ENCODE measurements at regions not wholly inside any gene's neighbourhood (a gene's known extent, or its start where the extent isn't known, plus 50 kb on each side); places are given as distances from the start of the nearest gene placed in this dataset.
A peak's percentile ranks its signal among the peaks of the same experiment; 100 is the strongest.

DNA sequence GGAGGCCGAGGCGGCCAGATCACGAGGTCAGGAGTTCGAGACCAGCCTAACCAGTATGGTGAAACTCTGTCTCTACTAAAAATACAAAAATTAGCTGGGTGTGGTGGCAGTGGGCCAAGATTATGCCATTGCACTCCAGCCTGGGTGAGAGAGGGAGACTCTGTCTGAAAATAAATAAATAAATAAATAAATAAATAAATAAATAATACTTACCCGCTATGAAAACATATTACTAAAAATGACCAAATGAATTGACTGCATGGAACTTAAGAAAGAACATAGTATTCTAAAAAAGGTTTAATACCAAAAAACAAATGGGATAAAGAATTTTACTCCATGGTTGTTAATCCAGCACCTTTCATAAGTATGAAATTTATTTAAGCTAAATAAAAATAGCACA lies 305.0 kb downstream of the GATA3 start:
- 94% methylated on average over 5 of the region's 5 CpGs for WGBS (ENCODE audit: missing lambda C conversion rate)
- TF ChIP-seq ZC3H11A (IDR thresholded peaks at IDR 0.05) (peak; percentile 86), BHLHE40 (IDR thresholded peaks at IDR 0.05; ENCODE audit: low read depth, low read length) (no peak)
- TF ChIP-seq, protein P1, sequence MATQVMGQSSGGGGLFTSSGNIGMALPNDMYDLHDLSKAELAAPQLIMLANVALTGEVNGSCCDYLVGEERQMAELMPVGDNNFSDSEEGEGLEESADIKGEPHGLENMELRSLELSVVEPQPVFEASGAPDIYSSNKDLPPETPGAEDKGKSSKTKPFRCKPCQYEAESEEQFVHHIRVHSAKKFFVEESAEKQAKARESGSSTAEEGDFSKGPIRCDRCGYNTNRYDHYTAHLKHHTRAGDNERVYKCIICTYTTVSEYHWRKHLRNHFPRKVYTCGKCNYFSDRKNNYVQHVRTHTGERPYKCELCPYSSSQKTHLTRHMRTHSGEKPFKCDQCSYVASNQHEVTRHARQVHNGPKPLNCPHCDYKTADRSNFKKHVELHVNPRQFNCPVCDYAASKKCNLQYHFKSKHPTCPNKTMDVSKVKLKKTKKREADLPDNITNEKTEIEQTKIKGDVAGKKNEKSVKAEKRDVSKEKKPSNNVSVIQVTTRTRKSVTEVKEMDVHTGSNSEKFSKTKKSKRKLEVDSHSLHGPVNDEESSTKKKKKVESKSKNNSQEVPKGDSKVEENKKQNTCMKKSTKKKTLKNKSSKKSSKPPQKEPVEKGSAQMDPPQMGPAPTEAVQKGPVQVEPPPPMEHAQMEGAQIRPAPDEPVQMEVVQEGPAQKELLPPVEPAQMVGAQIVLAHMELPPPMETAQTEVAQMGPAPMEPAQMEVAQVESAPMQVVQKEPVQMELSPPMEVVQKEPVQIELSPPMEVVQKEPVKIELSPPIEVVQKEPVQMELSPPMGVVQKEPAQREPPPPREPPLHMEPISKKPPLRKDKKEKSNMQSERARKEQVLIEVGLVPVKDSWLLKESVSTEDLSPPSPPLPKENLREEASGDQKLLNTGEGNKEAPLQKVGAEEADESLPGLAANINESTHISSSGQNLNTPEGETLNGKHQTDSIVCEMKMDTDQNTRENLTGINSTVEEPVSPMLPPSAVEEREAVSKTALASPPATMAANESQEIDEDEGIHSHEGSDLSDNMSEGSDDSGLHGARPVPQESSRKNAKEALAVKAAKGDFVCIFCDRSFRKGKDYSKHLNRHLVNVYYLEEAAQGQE (IDR thresholded peaks at IDR 0.05), result no peak
- no peak for FAIRE-seq
- Histone ChIP-seq H3K27ac (no peak overlapping the region), H3K4me1 (no peaks in the 10 kb centered on the region), H3K4me3 (no peak overlapping the region), H3K9me3 (no peaks in the 10 kb centered on the region), H3K4me2 (no peak overlapping the region)
- ATAC-seq, result no peak
- ChIA-PET CTCF (interaction anchor here (0.6 to 0.9 kb wide), 2 partner anchors 23 to 108 kb away, joined by 3 to 4 read pairs; no protein-coding TSS in a partner anchor), POLR2A (no interaction called here)
- DNase-seq (ENCODE audit: low read depth in 1 of 2, low spot score in 1 of 2), result no peak

DNA sequence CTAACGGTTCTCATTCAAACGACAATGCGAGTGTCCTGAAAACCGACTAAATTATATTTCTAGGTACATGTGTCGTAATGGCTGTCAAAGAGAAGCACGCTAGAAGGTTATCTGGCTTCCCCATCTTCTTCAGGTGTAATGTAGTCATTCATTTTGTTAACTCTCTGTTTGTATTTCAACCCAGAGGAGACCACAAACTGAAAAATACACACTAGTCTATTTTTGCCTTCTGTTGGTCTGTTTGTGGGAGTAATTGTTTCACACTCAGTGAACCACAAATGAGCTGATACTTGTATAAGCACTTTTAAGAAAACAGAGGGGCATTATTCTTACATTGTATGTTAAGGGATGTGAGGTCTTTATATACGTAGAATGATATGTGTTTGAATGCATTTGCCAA lies 305.9 kb downstream of the GATA3 start:
- no peak overlapping the region for H3K4me2 ChIP-seq
- no peaks in the 10 kb centered on the region for H3K9me3 ChIP-seq
- no peak for FAIRE-seq
- peaks cover 4% of the 10 kb centered on the region for H3K4me1 ChIP-seq
- no peak overlapping the region for H3K4me3 ChIP-seq
- ChIA-PET CTCF (interaction anchor here (0.9 kb wide), 1 partner anchor 109 kb away, joined by 4 read pairs; no protein-coding TSS in a partner anchor), POLR2A (no interaction called here)
- TF ChIP-seq PHF8 (IDR thresholded peaks at IDR 0.05; ENCODE audit: borderline replicate concordance, low read depth) (no peak), KDM5A (IDR thresholded peaks at IDR 0.05) (no peak), ZFP36 (IDR thresholded peaks at IDR 0.05; ENCODE audit: borderline replicate concordance, partially characterized antibody) (no peak), RAD21 (conservative IDR thresholded peaks at IDR 0.05 in 1 of 2, IDR thresholded peaks at IDR 0.05 in 1 of 2) (no peak), RFX5 (IDR thresholded peaks at IDR 0.05) (no peak), SREBF2 (IDR thresholded peaks at IDR 0.05) (no peak)
- TF ChIP-seq, protein P2, sequence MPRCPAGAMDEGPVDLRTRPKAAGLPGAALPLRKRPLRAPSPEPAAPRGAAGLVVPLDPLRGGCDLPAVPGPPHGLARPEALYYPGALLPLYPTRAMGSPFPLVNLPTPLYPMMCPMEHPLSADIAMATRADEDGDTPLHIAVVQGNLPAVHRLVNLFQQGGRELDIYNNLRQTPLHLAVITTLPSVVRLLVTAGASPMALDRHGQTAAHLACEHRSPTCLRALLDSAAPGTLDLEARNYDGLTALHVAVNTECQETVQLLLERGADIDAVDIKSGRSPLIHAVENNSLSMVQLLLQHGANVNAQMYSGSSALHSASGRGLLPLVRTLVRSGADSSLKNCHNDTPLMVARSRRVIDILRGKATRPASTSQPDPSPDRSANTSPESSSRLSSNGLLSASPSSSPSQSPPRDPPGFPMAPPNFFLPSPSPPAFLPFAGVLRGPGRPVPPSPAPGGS (IDR thresholded peaks at IDR 0.05), result no peak
- TF ChIP-seq, protein P3, sequence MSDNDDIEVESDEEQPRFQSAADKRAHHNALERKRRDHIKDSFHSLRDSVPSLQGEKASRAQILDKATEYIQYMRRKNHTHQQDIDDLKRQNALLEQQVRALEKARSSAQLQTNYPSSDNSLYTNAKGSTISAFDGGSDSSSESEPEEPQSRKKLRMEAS (IDR thresholded peaks at IDR 0.05), result no peak
- WGBS (ENCODE audit: missing lambda C conversion rate), result 92% methylated on average over 7 of the region's 7 CpGs
- ATAC-seq, result no peak
- H3K27ac ChIP-seq, result no peak overlapping the region
- DNase-seq (ENCODE audit: low read depth in 1 of 2, low spot score in 1 of 2), result no peak

DNA sequence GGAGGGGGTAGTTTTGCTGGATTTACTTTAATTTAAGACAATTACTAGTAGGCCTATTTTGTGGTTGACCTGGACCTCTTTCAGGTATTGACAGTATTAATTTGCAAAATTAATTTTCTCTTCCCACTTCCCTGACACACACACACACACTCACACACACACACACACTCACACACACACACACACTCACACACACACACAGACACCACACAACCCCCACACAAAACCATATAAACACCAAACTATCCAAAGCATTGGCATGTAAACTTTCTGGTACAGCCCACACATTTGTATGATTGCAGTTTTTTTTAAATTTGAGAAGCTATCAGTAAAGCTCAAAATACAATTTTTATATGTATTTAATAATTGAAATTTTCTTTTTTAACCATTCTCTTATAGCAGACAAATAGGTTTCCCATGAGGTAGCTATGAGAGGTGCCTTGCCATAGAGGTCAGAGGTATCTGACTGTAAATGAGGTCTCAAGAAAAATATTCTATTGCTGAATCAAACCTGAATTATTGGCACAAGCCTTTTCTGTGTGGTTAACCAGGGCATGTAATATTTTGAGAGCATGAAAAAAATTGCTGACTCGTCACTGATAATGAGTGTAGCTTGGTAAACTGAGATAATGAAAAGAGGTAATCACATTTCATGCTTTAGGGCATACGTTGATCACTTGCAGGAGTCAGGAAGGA lies 306.5 kb downstream of the GATA3 start:
- no peaks in the 10 kb centered on the region for H3K9me3 ChIP-seq
- H3K4me3 ChIP-seq, result no peak overlapping the region
- peak overlapping the region in 1 of 2 experiments; percentile 62; a peak in 3 of 6 replicates for H3K27ac ChIP-seq
- 79% methylated on average over 2 of the region's 2 CpGs for WGBS (ENCODE audit: missing lambda C conversion rate)
- no peak overlapping the region for H3K4me2 ChIP-seq
- POLR2A ChIA-PET, result no interaction called here
- no peak for ATAC-seq
- CTCF ChIA-PET, result no interaction called here
- FAIRE-seq, result no peak
- H3K4me1 ChIP-seq, result peaks cover 10% of the 10 kb centered on the region
- DNase-seq (ENCODE audit: low read depth in 1 of 2, low spot score in 1 of 2), result no peak
- TF ChIP-seq MYC (IDR thresholded peaks at IDR 0.05; ENCODE audit: borderline replicate concordance, low read length) (no peak), MAFK (IDR thresholded peaks at IDR 0.05; ENCODE audit: partially characterized antibody) (peak; percentile 96), JUNB (IDR thresholded peaks at IDR 0.05) (no peak), TFCP2L1 (CRISPR knock-in tag; IDR thresholded peaks at IDR 0.05) (no peak)
- TF ChIP-seq, protein P4, sequence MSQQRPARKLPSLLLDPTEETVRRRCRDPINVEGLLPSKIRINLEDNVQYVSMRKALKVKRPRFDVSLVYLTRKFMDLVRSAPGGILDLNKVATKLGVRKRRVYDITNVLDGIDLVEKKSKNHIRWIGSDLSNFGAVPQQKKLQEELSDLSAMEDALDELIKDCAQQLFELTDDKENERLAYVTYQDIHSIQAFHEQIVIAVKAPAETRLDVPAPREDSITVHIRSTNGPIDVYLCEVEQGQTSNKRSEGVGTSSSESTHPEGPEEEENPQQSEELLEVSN (IDR thresholded peaks at IDR 0.05; ENCODE audit: borderline replicate concordance, low read depth), result no peak
